Liver (tissue), 8 donors: ENCODE measurements at regions not wholly inside any gene's neighbourhood (a gene's known extent, or its start where the extent isn't known, plus 50 kb on each side); places are given as distances from the start of the nearest gene placed in this dataset.

Source experiments
- DNase-seq: peaks from one replicate; pipeline ENCODE4 v3.0.0-alpha.2; 2017; ENCODE audit warnings: low spot score
- H3K27ac ChIP-seq, 2 donors: one replicate each; pipeline ENCODE4 v1.7.0; 2013; ENCODE audit warnings: inconsistent platforms in 2 of 2, low read length in 2 of 2, control low read depth in 1 of 2, low read depth in 1 of 2, mild to moderate bottlenecking in 1 of 2
- H3K27me3 ChIP-seq, 4 donors: one replicate each; pipeline versions ENCODE4 v1.6.1 to v1.7.0; 2013; ENCODE audit warnings: low read length in 3 of 4, inconsistent platforms in 1 of 4, mild to moderate bottlenecking in 1 of 4, moderate library complexity in 1 of 4; ENCODE audit not compliant: control insufficient read depth in 4 of 4, insufficient read depth in 4 of 4
- H3K36me3 ChIP-seq, 4 donors: one replicate each; pipeline versions ENCODE4 v1.6.1 to v1.7.0; 2013; ENCODE audit warnings: low read length in 3 of 4, mild to moderate bottlenecking in 3 of 4, low read depth in 1 of 4, moderate library complexity in 1 of 4; ENCODE audit not compliant: control insufficient read depth in 4 of 4, insufficient read depth in 3 of 4
- H3K4me1 ChIP-seq, 4 donors: one replicate each; pipeline versions ENCODE4 v1.6.1 to v1.7.0; 2013; ENCODE audit warnings: low read length in 3 of 4, mild to moderate bottlenecking in 3 of 4, moderate library complexity in 1 of 4; ENCODE audit not compliant: control insufficient read depth in 4 of 4, insufficient read depth in 4 of 4
- H3K4me3 ChIP-seq, 3 donors: one replicate each; pipeline versions ENCODE4 v1.6.1 to v1.7.0; 2013; ENCODE audit warnings: low read length in 3 of 3, control low read depth in 1 of 3, low read depth in 1 of 3, mild to moderate bottlenecking in 1 of 3
- H3K9ac ChIP-seq, 2 donors: one replicate each; pipeline ENCODE4 v1.7.0; 2013; ENCODE audit warnings: low read length in 2 of 2, mild to moderate bottlenecking in 2 of 2, moderate library complexity in 2 of 2, control low read depth in 1 of 2, low read depth in 1 of 2
- H3K9me3 ChIP-seq, 4 donors: one replicate each; pipeline versions ENCODE4 v1.6.1 to v1.7.0; 2013; ENCODE audit warnings: low read length in 3 of 4; ENCODE audit not compliant: control insufficient read depth in 4 of 4
- EGR1 ChIP-seq, 2 donors: IDR thresholded peaks; 2 replicates each; pipeline ENCODE4 v1.6.1; 2016 to 2018; ENCODE audit warnings: antibody characterized with exemption in 2 of 2, low read depth in 2 of 2
- FOXA2 ChIP-seq: IDR thresholded peaks from 2 replicates; pipeline ENCODE4 v1.6.1; 2016; ENCODE audit warnings: antibody characterized with exemption
- GABPA ChIP-seq, 2 donors: IDR thresholded peaks in 1 of 2; conservative IDR thresholded peaks in 1 of 2; 2 replicates each; pipeline ENCODE4 v1.6.1; 2016; ENCODE audit warnings: antibody characterized with exemption in 2 of 2, mild to moderate bottlenecking in 1 of 2, moderate library complexity in 1 of 2
- HNF4A ChIP-seq, 2 donors: conservative IDR thresholded peaks; 2 replicates each; pipeline ENCODE4 v1.6.1; 2016; ENCODE audit warnings: antibody characterized with exemption in 2 of 2, mild to moderate bottlenecking in 2 of 2
- JUND ChIP-seq, 2 donors: IDR thresholded peaks; 2 replicates each; pipeline ENCODE4 v1.6.1; 2016; ENCODE audit warnings: antibody characterized with exemption in 2 of 2
- NR2F2 ChIP-seq: IDR thresholded peaks from 2 replicates; pipeline ENCODE4 v1.6.1; 2016; ENCODE audit warnings: antibody characterized with exemption
- SP1 ChIP-seq: IDR thresholded peaks from 2 replicates; pipeline ENCODE4 v1.6.1; 2018; ENCODE audit warnings: antibody characterized with exemption, mild to moderate bottlenecking
- WGBS: extraction: QIAGEN DNeasy Blood & Tissue Kit; methylation state at CpG from one replicate; pipeline ENCODE4 v1.1.7; 2013; 5-methylcytosine and 5-hydroxymethylcytosine counted together
- TF ChIP-seq, protein P1 (sequence below): IDR thresholded peaks from 2 replicates; pipeline ENCODE4 v1.6.1; 2016; ENCODE audit warnings: antibody characterized with exemption
- TF ChIP-seq, protein P2 (sequence below): fragments of 150-350 bp; IDR thresholded peaks from 2 replicates; pipeline ENCODE4 v1.5.1; 2017; ENCODE audit warnings: improper control_type of control experiment, low read depth, low read length; ENCODE audit not compliant: missing input control
- TF ChIP-seq, protein P3 (sequence below): IDR thresholded peaks from 2 replicates; pipeline ENCODE4 v1.6.1; 2016; ENCODE audit warnings: antibody characterized with exemption
- donor health status: healthy.
- donor health status: healthy.
- donor health status: healthy.
- donor health status: healthy.
- donor health status: healthy.

DNA sequence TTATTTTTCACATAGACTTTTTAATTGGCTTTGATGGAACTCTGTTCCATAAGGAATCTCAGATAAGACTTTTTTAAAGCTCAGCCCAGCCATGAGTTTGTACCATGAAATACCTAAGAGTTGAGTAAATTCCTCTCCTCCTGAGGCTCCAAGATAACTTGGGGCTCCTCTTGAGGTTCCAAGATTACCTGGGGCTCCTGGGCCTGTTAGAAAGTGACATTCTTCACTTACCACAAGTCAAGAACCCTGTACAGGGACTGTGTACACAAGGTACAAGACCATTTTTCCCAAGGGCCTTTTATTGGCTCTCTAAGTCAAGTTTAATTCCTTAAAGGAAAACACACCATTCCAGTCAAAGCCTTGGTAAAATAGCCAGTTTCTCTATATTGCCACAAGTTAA is 111.3 kb upstream of the PRR20G start:
- Histone ChIP-seq H3K36me3 (no peaks in the 10 kb centered on the region), H3K9ac (no peak overlapping the region), H3K4me3 (no peak overlapping the region), H3K27ac (no peak overlapping the region), H3K27me3 (peaks cover 0 to 6% (median 2%) of the 10 kb centered on the region in 4 donors), H3K9me3 (no peaks in the 10 kb centered on the region), H3K4me1 (no peaks in the 10 kb centered on the region)
- DNase-seq, result no peak
- TF ChIP-seq JUND (IDR thresholded peaks at IDR 0.05) (no peak), NR2F2 (no peak), FOXA2 (no peak), SP1 (no peak), EGR1 (IDR thresholded peaks at IDR 0.05; ENCODE audit: low read depth in 2 of 2) (no peak), HNF4A (conservative IDR thresholded peaks at IDR 0.05) (no peak)
- TF ChIP-seq, protein P1, sequence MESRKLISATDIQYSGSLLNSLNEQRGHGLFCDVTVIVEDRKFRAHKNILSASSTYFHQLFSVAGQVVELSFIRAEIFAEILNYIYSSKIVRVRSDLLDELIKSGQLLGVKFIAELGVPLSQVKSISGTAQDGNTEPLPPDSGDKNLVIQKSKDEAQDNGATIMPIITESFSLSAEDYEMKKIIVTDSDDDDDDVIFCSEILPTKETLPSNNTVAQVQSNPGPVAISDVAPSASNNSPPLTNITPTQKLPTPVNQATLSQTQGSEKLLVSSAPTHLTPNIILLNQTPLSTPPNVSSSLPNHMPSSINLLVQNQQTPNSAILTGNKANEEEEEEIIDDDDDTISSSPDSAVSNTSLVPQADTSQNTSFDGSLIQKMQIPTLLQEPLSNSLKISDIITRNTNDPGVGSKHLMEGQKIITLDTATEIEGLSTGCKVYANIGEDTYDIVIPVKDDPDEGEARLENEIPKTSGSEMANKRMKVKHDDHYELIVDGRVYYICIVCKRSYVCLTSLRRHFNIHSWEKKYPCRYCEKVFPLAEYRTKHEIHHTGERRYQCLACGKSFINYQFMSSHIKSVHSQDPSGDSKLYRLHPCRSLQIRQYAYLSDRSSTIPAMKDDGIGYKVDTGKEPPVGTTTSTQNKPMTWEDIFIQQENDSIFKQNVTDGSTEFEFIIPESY, result no peak
- TF ChIP-seq, protein P2, sequence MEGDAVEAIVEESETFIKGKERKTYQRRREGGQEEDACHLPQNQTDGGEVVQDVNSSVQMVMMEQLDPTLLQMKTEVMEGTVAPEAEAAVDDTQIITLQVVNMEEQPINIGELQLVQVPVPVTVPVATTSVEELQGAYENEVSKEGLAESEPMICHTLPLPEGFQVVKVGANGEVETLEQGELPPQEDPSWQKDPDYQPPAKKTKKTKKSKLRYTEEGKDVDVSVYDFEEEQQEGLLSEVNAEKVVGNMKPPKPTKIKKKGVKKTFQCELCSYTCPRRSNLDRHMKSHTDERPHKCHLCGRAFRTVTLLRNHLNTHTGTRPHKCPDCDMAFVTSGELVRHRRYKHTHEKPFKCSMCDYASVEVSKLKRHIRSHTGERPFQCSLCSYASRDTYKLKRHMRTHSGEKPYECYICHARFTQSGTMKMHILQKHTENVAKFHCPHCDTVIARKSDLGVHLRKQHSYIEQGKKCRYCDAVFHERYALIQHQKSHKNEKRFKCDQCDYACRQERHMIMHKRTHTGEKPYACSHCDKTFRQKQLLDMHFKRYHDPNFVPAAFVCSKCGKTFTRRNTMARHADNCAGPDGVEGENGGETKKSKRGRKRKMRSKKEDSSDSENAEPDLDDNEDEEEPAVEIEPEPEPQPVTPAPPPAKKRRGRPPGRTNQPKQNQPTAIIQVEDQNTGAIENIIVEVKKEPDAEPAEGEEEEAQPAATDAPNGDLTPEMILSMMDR, result no peak

DNA sequence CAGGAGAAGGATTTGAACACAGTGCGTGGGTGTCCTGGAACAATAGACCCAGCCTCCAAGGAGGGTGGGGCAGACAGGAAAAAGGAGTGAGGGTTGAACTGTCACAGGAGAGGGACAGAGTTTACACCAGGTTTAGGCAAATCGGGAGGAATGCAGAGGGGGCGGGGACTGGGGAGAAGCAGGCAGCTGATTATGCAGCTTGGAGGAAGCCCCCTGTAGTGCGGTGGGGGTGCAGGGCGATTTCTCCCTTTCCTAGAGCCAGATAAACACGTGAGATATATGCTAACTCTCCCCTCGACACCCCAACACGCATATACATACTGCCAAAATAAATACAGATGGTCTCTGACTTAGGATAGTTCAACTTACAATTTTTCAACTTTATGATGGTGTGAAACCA is 108.6 kb upstream of the PRR20G start:
- 14% methylated on average over 8 of the region's 8 CpGs for WGBS
- no peak overlapping the region for H3K27ac ChIP-seq
- no peak for DNase-seq

More for the DNA sequence above, 108.6 kb upstream of the PRR20G start:
- H3K36me3 ChIP-seq, result no peaks in the 10 kb centered on the region
- H3K27me3 ChIP-seq, result peaks cover 0 to 6% (median 2%) of the 10 kb centered on the region in 4 donors
- no peak overlapping the region for H3K9ac ChIP-seq
- TF ChIP-seq EGR1 (IDR thresholded peaks at IDR 0.05; ENCODE audit: low read depth in 2 of 2) (no peak), JUND (IDR thresholded peaks at IDR 0.05) (no peak), GABPA (IDR thresholded peaks at IDR 0.05 in 1 of 2, conservative IDR thresholded peaks at IDR 0.05 in 1 of 2) (no peak)
- TF ChIP-seq, protein P1, result no peak
- TF ChIP-seq, protein P3, sequence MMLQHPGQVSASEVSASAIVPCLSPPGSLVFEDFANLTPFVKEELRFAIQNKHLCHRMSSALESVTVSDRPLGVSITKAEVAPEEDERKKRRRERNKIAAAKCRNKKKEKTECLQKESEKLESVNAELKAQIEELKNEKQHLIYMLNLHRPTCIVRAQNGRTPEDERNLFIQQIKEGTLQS, result no peak
- H3K9me3 ChIP-seq, result no peaks in the 10 kb centered on the region
- no peaks in the 10 kb centered on the region for H3K4me1 ChIP-seq
- no peak overlapping the region for H3K4me3 ChIP-seq
